Hepatocyte (in vitro differentiated cells): ENCODE measurements at regions not wholly inside any gene's neighbourhood (a gene's known extent, or its start where the extent isn't known, plus 50 kb on each side); places are given as distances from the start of the nearest gene placed in this dataset.

Source experiments
- DNase-seq: peaks from one replicate; pipeline ENCODE4 v3.0.0-alpha.2; 2016; ENCODE audit warnings: low spot score
- H2AFZ ChIP-seq: fragments of 200-600 bp; sonication (generic); 2 replicates; pipeline ENCODE4 v1.6.0; 2016; ENCODE audit warnings: antibody characterized with exemption, mild to moderate bottlenecking
- H3K27ac ChIP-seq: fragments of 200-600 bp; sonication (generic); 2 replicates; pipeline ENCODE4 v1.5.1; 2016; ENCODE audit warnings: mild to moderate bottlenecking
- H3K27me3 ChIP-seq: fragments of 200-600 bp; sonication (generic); 2 replicates; pipeline ENCODE4 v1.6.1; 2016
- H3K36me3 ChIP-seq: fragments of 200-600 bp; sonication (generic); replicated peaks from 2 replicates; pipeline ENCODE4 v1.5.1; 2016; ENCODE audit warnings: low read depth; ENCODE audit not compliant: insufficient read depth
- H3K4me1 ChIP-seq: fragments of 200-600 bp; sonication (generic); 2 replicates; pipeline ENCODE4 v1.5.1; 2016; ENCODE audit warnings: mild to moderate bottlenecking, moderate library complexity; ENCODE audit not compliant: insufficient read depth
- H3K4me2 ChIP-seq: fragments of 200-600 bp; sonication (generic); 2 replicates; pipeline ENCODE4 v1.6.0; 2016
- H3K4me3 ChIP-seq: fragments of 200-600 bp; sonication (generic); 2 replicates; pipeline ENCODE4 v1.5.1; 2016; ENCODE audit warnings: mild to moderate bottlenecking
- H3K79me2 ChIP-seq: fragments of 200-600 bp; sonication (generic); 2 replicates; pipeline ENCODE4 v1.6.0; 2017; ENCODE audit warnings: mild to moderate bottlenecking
- H3K9me2 ChIP-seq: fragments of 200-600 bp; sonication (generic); replicated peaks from 2 replicates; pipeline ENCODE4 v1.6.0; 2017; ENCODE audit warnings: mild to moderate bottlenecking; ENCODE audit not compliant: insufficient read depth
- H3K9me3 ChIP-seq: fragments of 200-600 bp; sonication (generic); 2 replicates; pipeline ENCODE4 v1.5.1; 2016; ENCODE audit warnings: low read depth, mild to moderate bottlenecking
- H4K20me1 ChIP-seq: fragments of 200-600 bp; sonication (generic); 2 replicates; pipeline ENCODE4 v1.6.0; 2016; ENCODE audit warnings: mild to moderate bottlenecking; ENCODE audit not compliant: insufficient read depth, poor library complexity, severe bottlenecking
- EZH2 ChIP-seq: fragments of 200-600 bp; sonication (generic); IDR thresholded peaks from 2 replicates; pipeline ENCODE4 v1.6.1; 2016; ENCODE audit warnings: antibody characterized with exemption, mild to moderate bottlenecking, borderline replicate concordance
- EZH2phosphoT487 ChIP-seq: fragments of 200-600 bp; sonication (generic); IDR thresholded peaks from one replicate; pipeline ENCODE4 v1.6.1; 2018; ENCODE audit warnings: antibody characterized with exemption, mild to moderate bottlenecking, low read depth, moderate library complexity; ENCODE audit not compliant: unreplicated experiment, severe bottlenecking
- WGBS: methylation state at CpG from one replicate; pipeline ENCODE4 v1.1.6; 2016; ENCODE audit warnings: low lambda C conversion rate; ENCODE audit errors: missing lambda C conversion rate; 5-methylcytosine and 5-hydroxymethylcytosine counted together
- TF ChIP-seq, protein P1 (sequence below): fragments of 200-600 bp; sonication (generic); IDR thresholded peaks from 2 replicates; pipeline ENCODE4 v1.5.1; 2016; ENCODE audit warnings: antibody characterized with exemption, mild to moderate bottlenecking; ENCODE audit not compliant: poor library complexity

DNA sequence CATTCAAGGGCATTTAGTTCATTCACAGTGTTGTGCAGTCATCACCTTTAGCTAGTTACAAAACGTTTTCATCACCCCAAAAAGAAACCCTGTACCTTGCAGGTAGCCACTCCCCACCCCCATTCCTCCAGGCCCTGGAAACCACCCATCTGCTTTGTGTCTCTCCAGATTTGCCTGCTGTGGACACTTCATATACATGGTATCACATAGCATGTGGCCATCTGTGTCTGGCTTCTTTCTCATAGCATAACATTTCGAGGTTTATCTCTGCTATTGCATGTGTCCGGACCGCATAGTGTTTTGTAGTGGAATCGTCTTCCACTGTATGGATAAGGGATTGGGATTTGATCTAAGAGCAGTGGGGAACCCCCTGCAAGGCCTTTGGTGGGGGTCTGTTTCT lies 143.1 kb downstream of the AACS start:
- Histone ChIP-seq H4K20me1 (no peaks in the 10 kb centered on the region), H3K9me2 (no peaks in the 10 kb centered on the region), H3K9me3 (no peaks in the 10 kb centered on the region), H3K4me1 (no peaks in the 10 kb centered on the region), H3K4me2 (no peak overlapping the region), H3K79me2 (no peaks in the 10 kb centered on the region), H3K27ac (no peak overlapping the region), H3K36me3 (no peaks in the 10 kb centered on the region), H2AFZ (no peak overlapping the region), H3K27me3 (peaks cover 20% of the 10 kb centered on the region), H3K4me3 (no peak overlapping the region)
- DNase-seq = no peak
- 77% methylated on average over 5 of the region's 5 CpGs for WGBS
- TF ChIP-seq EZH2 = no peak
- TF ChIP-seq, protein P1, sequence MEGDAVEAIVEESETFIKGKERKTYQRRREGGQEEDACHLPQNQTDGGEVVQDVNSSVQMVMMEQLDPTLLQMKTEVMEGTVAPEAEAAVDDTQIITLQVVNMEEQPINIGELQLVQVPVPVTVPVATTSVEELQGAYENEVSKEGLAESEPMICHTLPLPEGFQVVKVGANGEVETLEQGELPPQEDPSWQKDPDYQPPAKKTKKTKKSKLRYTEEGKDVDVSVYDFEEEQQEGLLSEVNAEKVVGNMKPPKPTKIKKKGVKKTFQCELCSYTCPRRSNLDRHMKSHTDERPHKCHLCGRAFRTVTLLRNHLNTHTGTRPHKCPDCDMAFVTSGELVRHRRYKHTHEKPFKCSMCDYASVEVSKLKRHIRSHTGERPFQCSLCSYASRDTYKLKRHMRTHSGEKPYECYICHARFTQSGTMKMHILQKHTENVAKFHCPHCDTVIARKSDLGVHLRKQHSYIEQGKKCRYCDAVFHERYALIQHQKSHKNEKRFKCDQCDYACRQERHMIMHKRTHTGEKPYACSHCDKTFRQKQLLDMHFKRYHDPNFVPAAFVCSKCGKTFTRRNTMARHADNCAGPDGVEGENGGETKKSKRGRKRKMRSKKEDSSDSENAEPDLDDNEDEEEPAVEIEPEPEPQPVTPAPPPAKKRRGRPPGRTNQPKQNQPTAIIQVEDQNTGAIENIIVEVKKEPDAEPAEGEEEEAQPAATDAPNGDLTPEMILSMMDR = no peak
- TF ChIP-seq EZH2phosphoT487 = no peak

DNA sequence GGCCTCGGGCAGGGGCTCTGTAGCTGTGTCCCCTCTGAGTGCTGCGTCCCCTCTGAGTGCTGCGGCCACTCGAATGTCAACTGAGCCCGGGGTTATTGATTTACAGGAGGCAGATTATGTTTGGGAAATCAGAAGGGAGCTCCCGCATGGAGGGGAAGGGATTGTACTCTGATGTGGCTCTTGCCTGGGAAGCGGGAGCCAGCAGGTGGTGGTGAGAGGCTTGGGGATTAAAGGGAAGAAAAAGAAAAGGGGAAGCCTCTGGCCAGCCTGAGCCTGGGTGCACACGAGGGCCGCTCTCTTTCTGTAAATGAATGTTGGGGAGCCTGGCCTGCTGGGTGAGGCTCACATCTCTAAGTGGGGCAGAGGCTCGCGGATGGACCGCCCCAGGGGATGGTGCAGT lies 143.7 kb downstream of the AACS start:
- H4K20me1 ChIP-seq = no peaks in the 10 kb centered on the region
- 43% methylated on average over 12 of the region's 12 CpGs for WGBS
- no peak overlapping the region for H2AFZ ChIP-seq
- peaks cover 20% of the 10 kb centered on the region for H3K27me3 ChIP-seq
- H3K4me3 ChIP-seq = no peak overlapping the region
- H3K9me3 ChIP-seq = no peaks in the 10 kb centered on the region
- no peak for DNase-seq
- no peak overlapping the region for H3K27ac ChIP-seq
- H3K9me2 ChIP-seq = no peaks in the 10 kb centered on the region
- no peaks in the 10 kb centered on the region for H3K36me3 ChIP-seq
- no peaks in the 10 kb centered on the region for H3K79me2 ChIP-seq
- TF ChIP-seq, protein P1 = no peak
- TF ChIP-seq EZH2 = no peak
- TF ChIP-seq EZH2phosphoT487 = no peak
- no peak overlapping the region for H3K4me2 ChIP-seq
- no peaks in the 10 kb centered on the region for H3K4me1 ChIP-seq

DNA sequence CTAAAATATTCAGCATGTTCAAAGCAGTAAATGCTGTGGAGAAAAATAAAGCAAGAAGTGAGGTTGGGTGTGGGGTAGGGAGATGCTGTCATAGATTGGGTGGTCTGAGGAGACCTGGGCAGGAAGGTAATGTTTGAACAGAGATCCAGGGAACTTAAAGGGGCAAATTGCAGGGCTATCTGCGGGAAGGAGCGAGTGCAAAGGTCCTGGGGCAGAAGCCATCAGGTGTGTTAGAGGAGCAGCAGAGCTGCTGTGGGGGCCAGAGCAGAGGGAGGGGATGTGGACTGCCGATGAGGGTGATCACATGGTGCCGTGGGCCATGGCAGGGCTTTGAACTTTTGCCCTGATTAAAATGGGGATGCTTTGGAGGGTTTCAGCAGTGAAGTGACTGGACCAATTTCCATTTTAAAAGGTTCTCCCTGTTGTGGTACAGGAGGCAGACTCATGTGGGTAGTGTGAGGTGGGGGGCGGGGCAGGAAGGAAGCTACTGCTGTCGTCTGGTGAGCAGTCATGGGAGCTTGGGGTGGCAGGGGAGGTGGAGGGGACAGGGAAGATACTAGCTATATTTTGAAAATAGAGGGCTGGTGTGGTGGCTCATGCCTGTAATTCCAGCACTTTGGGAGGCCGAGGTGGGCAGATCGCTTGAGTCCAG lies 145.0 kb downstream of the AACS start:
- H3K4me2 ChIP-seq = no peak overlapping the region
- no peaks in the 10 kb centered on the region for H3K79me2 ChIP-seq
- H3K36me3 ChIP-seq = no peaks in the 10 kb centered on the region
- H3K27ac ChIP-seq = no peak overlapping the region
- no peaks in the 10 kb centered on the region for H3K9me3 ChIP-seq
- H2AFZ ChIP-seq = no peak overlapping the region
- WGBS = 77% methylated on average over 8 of the region's 8 CpGs
- no peaks in the 10 kb centered on the region for H4K20me1 ChIP-seq
- DNase-seq = no peak
- TF ChIP-seq EZH2 (no peak), EZH2phosphoT487 (no peak)
- TF ChIP-seq, protein P1 = no peak
- no peak overlapping the region for H3K4me3 ChIP-seq
- H3K4me1 ChIP-seq = no peaks in the 10 kb centered on the region
- no peaks in the 10 kb centered on the region for H3K9me2 ChIP-seq
- H3K27me3 ChIP-seq = peaks cover 16% of the 10 kb centered on the region

DNA sequence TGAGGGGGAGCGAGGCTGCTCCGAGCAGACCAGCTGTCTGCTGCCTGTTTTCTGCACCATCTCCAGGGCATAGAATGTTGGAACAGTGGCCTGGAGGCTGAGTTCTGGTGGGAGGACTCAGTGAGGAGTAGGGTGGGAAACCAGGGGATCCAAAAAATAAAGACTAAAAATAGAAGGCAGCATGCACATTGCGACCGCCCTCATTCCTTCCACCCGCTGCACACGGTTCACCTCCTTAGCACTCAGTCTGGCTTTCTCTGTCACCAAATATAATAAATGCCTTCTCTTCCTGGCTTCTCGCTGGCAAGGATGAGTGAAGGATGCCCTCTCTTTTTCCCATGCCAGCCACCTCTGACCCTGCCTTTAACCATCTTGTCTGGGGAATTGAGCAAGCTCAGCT lies 146.2 kb downstream of the AACS start:
- Histone ChIP-seq H3K9me2 (no peaks in the 10 kb centered on the region), H3K4me1 (no peaks in the 10 kb centered on the region), H4K20me1 (no peaks in the 10 kb centered on the region), H3K36me3 (no peaks in the 10 kb centered on the region), H3K27me3 (peaks cover 9% of the 10 kb centered on the region), H3K9me3 (no peaks in the 10 kb centered on the region), H3K27ac (no peak overlapping the region), H3K4me2 (no peak overlapping the region), H3K4me3 (no peak overlapping the region), H3K79me2 (no peaks in the 10 kb centered on the region), H2AFZ (no peak overlapping the region)
- TF ChIP-seq EZH2 (no peak), EZH2phosphoT487 (no peak)
- TF ChIP-seq, protein P1 = no peak
- no peak for DNase-seq
- 90% methylated on average over 7 of the region's 7 CpGs for WGBS
